GM12878 (cell line): ENCODE measurements at regions not wholly inside any gene's neighbourhood (a gene's known extent, or its start where the extent isn't known, plus 50 kb on each side); places are given as distances from the start of the nearest gene placed in this dataset.

ENCODE experiments used
- ATF2 ChIP-seq: IDR thresholded peaks from 2 replicates; pipeline ENCODE4 v1.6.1; 2012; ENCODE audit warnings: low read length, inconsistent platforms
- BHLHE40 ChIP-seq, 2 experiments: fragments of 450-650 bp in 1 of 2; IDR thresholded peaks; 2 replicates each; pipeline ENCODE4 v1.6.1; 2011 to 2017; ENCODE audit warnings: low read depth in 2 of 2, borderline replicate concordance in 1 of 2, improper control_type of control experiment in 1 of 2, low read length in 1 of 2, mild to moderate bottlenecking in 1 of 2
- CHD4 ChIP-seq: fragments of 200-600 bp; sonication (generic); IDR thresholded peaks from 2 replicates; pipeline ENCODE4 v1.6.1; 2016; ENCODE audit warnings: mild to moderate bottlenecking
- CTCF ChIP-seq, 3 experiments: IDR thresholded peaks in 2 of 3; conservative IDR thresholded peaks in 1 of 3; 2 replicates each; pipeline ENCODE4 v1.5.1; 2011; ENCODE audit warnings: low read depth in 3 of 3, low read length in 3 of 3, mild to moderate bottlenecking in 3 of 3, control low read depth in 2 of 3, moderate library complexity in 2 of 3, inconsistent platforms in 1 of 3, mixed read lengths in 1 of 3; ENCODE audit not compliant: control insufficient read depth in 2 of 3, insufficient read depth in 1 of 3; ENCODE audit errors: extremely low read depth in 1 of 3
- EGR1 ChIP-seq, 2 experiments: IDR thresholded peaks; 1 replicate in 1 of 2; 2 replicates in 1 of 2; pipeline ENCODE4 v1.6.1; 2011 to 2012; ENCODE audit warnings: low read depth in 2 of 2, low read length in 2 of 2, borderline replicate concordance in 1 of 2, mild to moderate bottlenecking in 1 of 2, moderate library complexity in 1 of 2
- EZH2 ChIP-seq: IDR thresholded peaks from 2 replicates; pipeline ENCODE4 v1.6.1; 2012; ENCODE audit warnings: low read depth, mild to moderate bottlenecking, control low read depth, inconsistent platforms, low read length, borderline replicate concordance; ENCODE audit not compliant: control insufficient read depth
- MXI1 ChIP-seq: fragments of 150-350 bp; IDR thresholded peaks from 2 replicates; pipeline ENCODE4 v1.6.1; 2011; ENCODE audit warnings: low read depth, mild to moderate bottlenecking, inconsistent platforms, low read length, improper control_type of control experiment
- MYC ChIP-seq: IDR thresholded peaks from 2 replicates; pipeline ENCODE4 v1.6.1; 2011; ENCODE audit warnings: mild to moderate bottlenecking, low read length, moderate library complexity, inconsistent platforms; ENCODE audit not compliant: insufficient read depth, insufficient replicate concordance, insufficient read length, severe bottlenecking
- RAD21 ChIP-seq: IDR thresholded peaks from 2 replicates; pipeline ENCODE4 v1.6.1; 2011; ENCODE audit warnings: mild to moderate bottlenecking, low read depth, low read length, moderate library complexity; ENCODE audit not compliant: insufficient read depth
- ZNF592 ChIP-seq: fragments of 450-650 bp; IDR thresholded peaks from 2 replicates; pipeline ENCODE4 v1.6.1; 2017; ENCODE audit warnings: mild to moderate bottlenecking, moderate library complexity

- no peak; a peak in 1 of 6 replicates for TF ChIP-seq CTCF (IDR thresholded peaks at IDR 0.05 in 2 of 3, conservative IDR thresholded peaks at IDR 0.05 in 1 of 3; ENCODE audit: control insufficient read depth in 2 of 3, extremely low read depth in 1 of 3, insufficient read depth in 1 of 3, low read depth in 3 of 3, low read length in 3 of 3)
- no peak for TF ChIP-seq RAD21
- TF ChIP-seq MXI1, result no peak
- TF ChIP-seq ATF2, result no peak
- TF ChIP-seq CHD4, result no peak
- TF ChIP-seq EZH2, result no peak
- no peak for TF ChIP-seq ZNF592
- no peak for TF ChIP-seq BHLHE40 (IDR thresholded peaks at IDR 0.05; ENCODE audit: borderline replicate concordance in 1 of 2, low read depth in 2 of 2, low read length in 1 of 2)
- no peak for TF ChIP-seq MYC
- TF ChIP-seq EGR1 (IDR thresholded peaks at IDR 0.05; ENCODE audit: borderline replicate concordance in 1 of 2, low read depth in 2 of 2, low read length in 2 of 2), result no peak
These were observed 206.5 kb upstream of the RREB1 start for GRCh38 chr6:6901205-6901719.
